ENCODE measurements at regions not wholly inside any gene's neighbourhood (a gene's known extent, or its start where the extent isn't known, plus 50 kb on each side); places are given as distances from the start of the nearest gene placed in this dataset.

GRCh38 chr20:16135630-16136029 is 437.6 kb downstream of the KIF16B start:
- Histone ChIP-seq H3K9ac (ENCODE audit: low read length) (no peak overlapping the region), H3K4me3 (ENCODE audit: low read length) (no peak overlapping the region), H3K27ac (ENCODE audit: low read length) (no peak overlapping the region), H2AFZ (ENCODE audit: low read length) (no peak overlapping the region), H3F3A (ENCODE audit: low read length, unreplicated experiment) (no peaks in the 10 kb centered on the region), H3K9me2 (replicated peaks; ENCODE audit: low read length) (no peaks in the 10 kb centered on the region), H3K4me2 (ENCODE audit: low read length) (no peak overlapping the region), H3K4me1 (ENCODE audit: insufficient read depth, low read length) (no peaks in the 10 kb centered on the region), H3K79me2 (ENCODE audit: low read length) (no peaks in the 10 kb centered on the region), H3K27me3 (ENCODE audit: low read length) (no peaks in the 10 kb centered on the region), H3K36me3 (ENCODE audit: low read depth, low read length) (no peaks in the 10 kb centered on the region), H4K20me1 (ENCODE audit: low read length) (no peaks in the 10 kb centered on the region), H3K9me3 (ENCODE audit: low read length) (no peaks in the 10 kb centered on the region)
- ATAC-seq = no peak
- POLR2A ChIA-PET (ENCODE audit: unreplicated experiment) = interaction anchor here (0.5 kb wide), 1 partner anchor 65 kb away, joined by 3 read pairs; no protein-coding TSS in a partner anchor
- no TSS peak for BruUV-seq (replicated peaks)
- no peak for TF ChIP-seq EZH2phosphoT487 (IDR thresholded peaks at IDR 0.05; ENCODE audit: borderline replicate concordance, low read length)
- TF ChIP-seq CTCF (conservative IDR thresholded peaks at IDR 0.05; ENCODE audit: low read depth, low read length) = no peak
- TF ChIP-seq EZH2 (IDR thresholded peaks at IDR 0.05; ENCODE audit: low read length, unreplicated experiment) = no peak
- CTCF ChIA-PET = no interaction called here
- intact Hi-C loops (cut with micrococcal nuclease) = no loop called here
- DNase-seq = no peak

DNA sequence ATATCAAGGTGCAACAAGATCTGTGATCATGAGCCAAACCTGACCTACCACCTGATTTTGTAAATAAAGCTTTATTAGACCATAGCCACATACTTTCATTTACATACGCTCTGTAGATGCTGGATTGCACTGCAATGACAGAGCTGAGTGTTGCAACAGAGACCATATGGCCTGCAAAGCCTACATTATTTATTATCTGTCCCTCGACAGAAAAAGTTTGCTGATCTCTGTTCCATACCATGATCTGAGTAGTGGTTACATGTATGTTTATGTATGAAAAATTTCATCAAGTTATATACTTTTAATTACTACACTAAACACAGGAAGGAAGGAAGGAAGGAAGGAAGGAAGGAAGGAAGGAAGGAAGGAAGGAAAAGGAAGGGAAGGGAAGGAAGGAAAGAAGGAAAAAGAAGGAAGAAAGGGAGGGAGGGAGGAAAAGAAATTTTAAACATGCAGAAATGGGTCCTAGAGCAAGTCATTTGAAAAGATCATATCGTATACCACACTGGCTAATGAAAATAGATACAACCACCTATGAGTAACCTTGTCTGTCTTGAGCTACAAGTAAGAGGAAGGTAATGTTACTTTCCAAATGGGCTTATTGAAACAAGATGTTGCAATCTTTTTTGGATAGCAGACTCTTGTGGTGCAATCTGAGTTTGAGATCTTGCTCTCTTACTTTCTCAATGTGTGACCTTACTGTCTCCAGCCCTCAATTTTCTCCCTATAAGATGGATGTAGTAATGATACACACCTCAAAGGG is 441.0 kb downstream of the KIF16B start:
- no peaks in the 10 kb centered on the region for H3K36me3 ChIP-seq (ENCODE audit: low read depth, low read length)
- no peaks in the 10 kb centered on the region for H3K27me3 ChIP-seq (ENCODE audit: low read length)
- POLR2A ChIA-PET (ENCODE audit: unreplicated experiment) = no interaction called here
- no peaks in the 10 kb centered on the region for H3K79me2 ChIP-seq (ENCODE audit: low read length)
- H3K4me2 ChIP-seq (ENCODE audit: low read length) = no peak overlapping the region
- ATAC-seq = no peak
- no peaks in the 10 kb centered on the region for H3K9me2 ChIP-seq (replicated peaks; ENCODE audit: low read length)
- peaks cover 3% of the 10 kb centered on the region; the same call in 1 of the 2 replicates for H3K9me3 ChIP-seq (ENCODE audit: low read length)
- intact Hi-C loops (cut with micrococcal nuclease) = no loop called here
- TF ChIP-seq CTCF (conservative IDR thresholded peaks at IDR 0.05; ENCODE audit: low read depth, low read length) (no peak), EZH2phosphoT487 (IDR thresholded peaks at IDR 0.05; ENCODE audit: borderline replicate concordance, low read length) (no peak), EZH2 (IDR thresholded peaks at IDR 0.05; ENCODE audit: low read length, unreplicated experiment) (no peak)
- no peaks in the 10 kb centered on the region for H3F3A ChIP-seq (ENCODE audit: low read length, unreplicated experiment)
- no peak for DNase-seq
- no peaks in the 10 kb centered on the region for H3K4me1 ChIP-seq (ENCODE audit: insufficient read depth, low read length)
- H3K27ac ChIP-seq (ENCODE audit: low read length) = no peak overlapping the region
- no peak overlapping the region for H3K4me3 ChIP-seq (ENCODE audit: low read length)
- no peak overlapping the region for H3K9ac ChIP-seq (ENCODE audit: low read length)
- no TSS peak for BruUV-seq (replicated peaks)
- no peak overlapping the region for H2AFZ ChIP-seq (ENCODE audit: low read length)
- CTCF ChIA-PET = no interaction called here
- H4K20me1 ChIP-seq (ENCODE audit: low read length) = no peaks in the 10 kb centered on the region

- no peak overlapping the region for H2AFZ ChIP-seq (ENCODE audit: low read length)
- no peaks in the 10 kb centered on the region for H3K79me2 ChIP-seq (ENCODE audit: low read length)
- peaks cover 3% of the 10 kb centered on the region; the same call in 1 of the 2 replicates for H3K9me3 ChIP-seq (ENCODE audit: low read length)
- no peak for DNase-seq
- CTCF ChIA-PET = interaction anchor here (0.7 kb wide), 1 partner anchor 287 kb away, joined by 3 read pairs; no protein-coding TSS in a partner anchor
- POLR2A ChIA-PET (ENCODE audit: unreplicated experiment) = no interaction called here
- intact Hi-C loops (cut with micrococcal nuclease) = no loop called here
- H3K36me3 ChIP-seq (ENCODE audit: low read depth, low read length) = no peaks in the 10 kb centered on the region
- ATAC-seq = no peak
- H3K9ac ChIP-seq (ENCODE audit: low read length) = no peak overlapping the region
- no peak overlapping the region for H3K4me3 ChIP-seq (ENCODE audit: low read length)
- no peaks in the 10 kb centered on the region for H3K9me2 ChIP-seq (replicated peaks; ENCODE audit: low read length)
- no peaks in the 10 kb centered on the region for H3K27me3 ChIP-seq (ENCODE audit: low read length)
- H3K4me2 ChIP-seq (ENCODE audit: low read length) = no peak overlapping the region
- no peak overlapping the region for H3K27ac ChIP-seq (ENCODE audit: low read length)
- H3F3A ChIP-seq (ENCODE audit: low read length, unreplicated experiment) = no peaks in the 10 kb centered on the region
- no TSS peak for BruUV-seq (replicated peaks)
- peaks cover 10% of the 10 kb centered on the region; the same call in 1 of the 2 replicates for H3K4me1 ChIP-seq (ENCODE audit: insufficient read depth, low read length)
- TF ChIP-seq EZH2 (IDR thresholded peaks at IDR 0.05; ENCODE audit: low read length, unreplicated experiment) (no peak), EZH2phosphoT487 (IDR thresholded peaks at IDR 0.05; ENCODE audit: borderline replicate concordance, low read length) (no peak), CTCF (conservative IDR thresholded peaks at IDR 0.05; ENCODE audit: low read depth, low read length) (no peak)
- H4K20me1 ChIP-seq (ENCODE audit: low read length) = no peaks in the 10 kb centered on the region
Observed at GRCh38 chr20:16129411-16129810, 443.8 kb downstream of the KIF16B start.
